H54 (cell line): ENCODE measurements at regions not wholly inside any gene's neighbourhood (a gene's known extent, or its start where the extent isn't known, plus 50 kb on each side); places are given as distances from the start of the nearest gene placed in this dataset.
"Not testable (repeated sequence)": the region's sequence is repeated elsewhere in the genome, so short reads cannot be mapped to it uniquely, and the experiment has no call there.

Experiments used
- DNase-seq: peaks from one replicate; pipeline ENCODE4 v3.0.0; 2011; ENCODE audit warnings: low spot score, mixed read lengths; ENCODE audit not compliant: insufficient read length
- FAIRE-seq: peaks from 3 replicates; lab custom pipeline; 2011; peaks lifted over from hg19 to GRCh38; lab: Jason Lieb, UNC
- POLR2A ChIP-seq: IDR thresholded peaks from 2 replicates; pipeline ENCODE4 v1.6.1; 2011; ENCODE audit warnings: low read depth, mild to moderate bottlenecking, low read length

GRCh38 chr6:121881974-121882667, 446.7 kb downstream of the GJA1 start:
- TF ChIP-seq POLR2A, result no peak
- DNase-seq (no peak), FAIRE-seq (peak; percentile 88)

GRCh38 chr6:121884091-121884490, 448.6 kb downstream of the GJA1 start:
- no peak for TF ChIP-seq POLR2A
- DNase-seq, result no peak
- no peak for FAIRE-seq

GRCh38 chr6:121884620-121885019, 449.2 kb downstream of the GJA1 start:
- DNase-seq, result no peak
- no peak for FAIRE-seq
- no peak for TF ChIP-seq POLR2A

- no peak for FAIRE-seq
- no peak for TF ChIP-seq POLR2A
- DNase-seq, result no peak
Measured at GRCh38 chr6:121885399-121886152, 450.1 kb downstream of the GJA1 start.

- no peak for TF ChIP-seq POLR2A
- DNase-seq, result no peak
- no peak for FAIRE-seq
Measured at GRCh38 chr6:121886223-121886830, 450.9 kb downstream of the GJA1 start.

GRCh38 chr6:121887724-121888123, 452.3 kb downstream of the GJA1 start:
- DNase-seq (no peak), FAIRE-seq (no peak)
- no peak for TF ChIP-seq POLR2A

- no peak for TF ChIP-seq POLR2A
- DNase-seq (no peak), FAIRE-seq (no peak)
Measured at GRCh38 chr6:121890307-121890910, 455.0 kb downstream of the GJA1 start.

- DNase-seq, result not testable (repeated sequence)
Measured at GRCh38 chr6:121895731-121896130, 460.3 kb downstream of the GJA1 start.

GRCh38 chr6:121896363-121896762, 460.9 kb downstream of the GJA1 start:
- DNase-seq, result no peak
- FAIRE-seq, result no peak
- no peak for TF ChIP-seq POLR2A

More at GRCh38 chr6:121895731-121896130, 460.3 kb downstream of the GJA1 start:
- not testable (repeated sequence) for FAIRE-seq

GRCh38 chr6:121896771-121897170, 461.3 kb downstream of the GJA1 start:
- no peak for FAIRE-seq

GRCh38 chr6:121897337-121897760, 461.9 kb downstream of the GJA1 start:
- FAIRE-seq, result no peak
- no peak for DNase-seq
- no peak for TF ChIP-seq POLR2A

More at GRCh38 chr6:121896771-121897170, 461.3 kb downstream of the GJA1 start:
- DNase-seq, result no peak
- TF ChIP-seq POLR2A, result no peak

- TF ChIP-seq POLR2A, result no peak
- no peak for DNase-seq
- FAIRE-seq, result no peak
Measured at GRCh38 chr6:121901432-121901831, 466.0 kb downstream of the GJA1 start.

- no peak for FAIRE-seq
- no peak for DNase-seq
- no peak for TF ChIP-seq POLR2A
Measured at GRCh38 chr6:121904559-121904958, 469.1 kb downstream of the GJA1 start.

- DNase-seq, result no peak
- no peak for TF ChIP-seq POLR2A
- no peak for FAIRE-seq
Measured at GRCh38 chr6:121912905-121913304, 477.5 kb downstream of the GJA1 start.
